GM18511 (cell line): ENCODE measurements at regions not wholly inside any gene's neighbourhood (a gene's known extent, or its start where the extent isn't known, plus 50 kb on each side); places are given as distances from the start of the nearest gene placed in this dataset.

Experiments used
- ATAC-seq: cut with Tn5 transposase; IDR thresholded peaks from one replicate; pipeline ENCODE4 v1.9.1; 2021; ENCODE audit warnings: mild to moderate bottlenecking, moderate library complexity; ENCODE audit not compliant: unreplicated experiment

GRCh38 chr10:29925771-29926692 is 133.4 kb downstream of the JCAD start:
- ATAC-seq: no peak

DNA sequence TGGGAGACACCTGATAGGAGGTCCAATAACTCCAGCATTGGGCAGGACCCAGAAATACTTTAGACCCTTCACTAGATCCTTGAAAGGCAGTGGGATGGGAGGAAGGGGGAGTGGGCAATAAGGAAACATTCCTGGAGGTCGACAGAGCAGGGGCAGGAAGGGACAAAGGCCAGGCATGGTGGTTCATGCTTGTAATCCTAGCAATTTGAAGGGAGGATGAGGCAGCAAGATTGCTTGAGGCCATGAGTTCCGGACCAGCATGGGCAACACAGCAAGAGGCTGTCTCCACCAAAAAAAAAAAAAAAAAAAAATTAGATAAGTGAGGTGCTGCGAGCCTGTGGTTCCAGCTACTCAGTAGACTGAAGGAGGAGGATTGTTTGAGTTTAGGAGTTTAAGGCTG is 134.9 kb downstream of the JCAD start:
- no peak for ATAC-seq

DNA sequence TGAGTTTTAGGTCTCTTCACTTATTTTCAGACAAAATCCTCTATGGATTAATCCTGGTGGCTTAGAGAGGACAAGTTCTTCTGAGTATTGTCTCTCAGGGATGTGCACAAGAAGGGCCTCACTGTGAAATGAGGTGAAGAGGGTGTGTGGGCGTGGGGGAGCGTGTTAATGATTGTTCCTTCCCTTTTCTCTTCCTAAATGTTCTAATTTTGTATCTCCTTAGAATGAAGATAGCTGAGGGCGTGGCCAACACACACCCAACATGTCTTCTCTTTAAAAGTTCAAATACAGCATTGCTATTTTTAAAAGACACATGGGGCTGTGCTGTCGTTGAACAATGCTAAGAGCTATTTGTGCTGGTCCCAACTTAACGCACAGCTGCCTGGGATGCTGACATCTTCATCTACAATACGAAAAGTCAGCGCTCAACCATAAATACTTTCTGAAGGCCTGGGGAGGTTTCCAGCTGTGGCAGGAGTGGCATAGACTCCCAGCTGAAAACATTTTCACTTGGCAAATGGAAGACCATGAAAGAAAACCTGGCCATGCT is 135.9 kb downstream of the JCAD start:
- no peak for ATAC-seq

- no peak for ATAC-seq
Observed at GRCh38 chr10:29922892-29923291, 136.5 kb downstream of the JCAD start.

DNA sequence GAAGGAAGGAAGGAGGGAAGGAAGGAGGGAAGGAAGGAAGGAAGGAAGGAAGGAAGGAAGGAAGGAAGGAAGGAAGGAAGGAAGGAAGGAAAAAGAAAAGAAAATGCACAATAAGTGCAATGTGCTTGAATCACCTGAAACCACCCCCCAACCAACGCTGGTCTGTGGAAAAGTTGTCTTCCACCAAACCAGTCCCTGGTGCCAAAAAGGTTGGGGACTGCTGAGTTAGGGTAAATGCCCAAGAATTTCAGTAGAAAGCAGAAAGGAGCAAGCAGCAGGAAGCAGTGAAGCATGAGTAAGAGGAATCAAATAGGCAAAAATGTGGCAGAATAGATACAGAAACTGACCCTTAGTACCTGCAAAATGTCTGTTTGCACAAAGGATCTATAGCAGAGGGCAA is 137.2 kb downstream of the JCAD start:
- ATAC-seq: no peak

DNA sequence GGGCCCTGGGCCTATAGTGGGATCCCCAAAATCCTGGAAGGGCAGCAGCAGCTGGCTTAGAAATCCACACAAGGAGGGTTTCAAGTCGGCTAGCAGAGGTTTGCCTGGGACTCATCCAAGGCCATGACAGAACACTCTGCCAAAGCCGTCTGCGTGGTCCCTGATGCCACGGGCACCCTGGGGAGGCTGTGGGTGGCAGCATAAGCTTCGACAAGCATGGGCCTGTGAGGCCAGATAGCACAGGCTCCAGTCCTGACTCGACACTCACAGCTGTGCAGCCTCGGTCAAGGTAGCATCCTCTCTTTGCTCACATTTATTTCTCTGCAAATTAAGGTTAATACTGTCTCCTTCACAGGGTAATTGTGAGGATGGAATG is 138.3 kb downstream of the JCAD start:
- ATAC-seq: no peak

- no peak for ATAC-seq
Observed at GRCh38 chr10:29920408-29921070, 138.8 kb downstream of the JCAD start.

DNA sequence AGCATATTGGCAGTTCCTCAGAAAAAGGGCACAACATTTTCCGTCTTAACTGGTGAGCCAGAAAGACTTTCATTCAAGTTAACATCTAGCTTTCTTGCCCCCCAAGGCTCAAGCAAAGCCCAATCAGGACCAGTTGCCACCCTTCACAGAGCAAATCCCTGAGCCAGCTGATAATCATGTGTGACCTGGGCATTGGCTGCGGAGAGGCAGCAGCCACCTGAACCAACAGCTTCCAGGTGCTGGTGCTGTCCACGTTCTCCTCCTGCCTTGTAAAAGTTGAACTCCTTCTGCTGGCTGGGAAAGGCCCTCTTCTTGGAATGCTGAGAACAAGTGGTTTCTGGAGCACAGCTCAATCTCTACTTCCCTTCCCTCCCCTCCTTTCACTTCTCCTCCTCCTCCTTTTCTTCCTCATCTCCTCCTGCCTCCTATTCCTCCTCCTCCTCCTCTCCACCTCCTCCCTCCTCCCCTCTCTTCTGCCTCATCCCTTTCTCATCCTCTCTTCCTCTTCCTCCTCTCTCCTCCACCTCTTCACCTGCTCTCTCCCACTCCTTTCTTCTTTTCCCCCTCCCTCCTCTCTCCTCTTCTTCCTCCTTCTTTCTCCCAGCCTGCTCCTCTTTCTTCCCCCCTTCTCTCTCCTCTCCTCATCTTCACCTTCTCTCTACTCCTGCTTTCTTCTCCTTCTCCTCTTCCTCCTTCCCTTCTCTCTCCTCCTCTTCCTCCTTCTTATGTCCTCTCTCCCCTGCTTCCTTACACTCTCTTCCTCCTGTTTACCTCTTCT is 140.6 kb downstream of the JCAD start:
- no peak for ATAC-seq

DNA sequence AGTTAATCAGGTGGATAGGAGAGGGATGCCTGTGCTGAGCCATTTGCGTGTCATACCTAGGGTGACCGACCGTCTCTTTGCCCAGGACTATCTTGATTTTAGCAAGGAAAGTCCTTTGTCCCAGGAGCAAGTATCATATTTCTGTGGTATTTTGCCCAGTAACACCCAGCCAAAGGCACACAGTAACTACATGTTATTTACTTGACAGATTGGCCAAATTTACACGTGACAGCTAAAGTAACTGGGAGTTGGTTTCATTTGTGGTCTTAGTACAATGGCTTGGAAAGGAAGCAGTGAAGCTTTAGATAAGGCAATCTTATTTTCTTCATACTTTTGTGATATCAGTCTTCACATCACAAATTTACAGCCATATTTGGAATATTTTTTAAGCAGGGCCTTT is 142.1 kb downstream of the JCAD start:
- ATAC-seq: no peak

GRCh38 chr10:29916669-29917068 is 142.7 kb downstream of the JCAD start:
- ATAC-seq: no peak

- ATAC-seq: no peak
Observed at GRCh38 chr10:29914986-29915785, 144.2 kb downstream of the JCAD start.

GRCh38 chr10:29908962-29909361 is 150.4 kb downstream of the JCAD start:
- ATAC-seq: no peak

- ATAC-seq: no peak
Observed at GRCh38 chr10:29900865-29901264, 158.5 kb downstream of the JCAD start.

DNA sequence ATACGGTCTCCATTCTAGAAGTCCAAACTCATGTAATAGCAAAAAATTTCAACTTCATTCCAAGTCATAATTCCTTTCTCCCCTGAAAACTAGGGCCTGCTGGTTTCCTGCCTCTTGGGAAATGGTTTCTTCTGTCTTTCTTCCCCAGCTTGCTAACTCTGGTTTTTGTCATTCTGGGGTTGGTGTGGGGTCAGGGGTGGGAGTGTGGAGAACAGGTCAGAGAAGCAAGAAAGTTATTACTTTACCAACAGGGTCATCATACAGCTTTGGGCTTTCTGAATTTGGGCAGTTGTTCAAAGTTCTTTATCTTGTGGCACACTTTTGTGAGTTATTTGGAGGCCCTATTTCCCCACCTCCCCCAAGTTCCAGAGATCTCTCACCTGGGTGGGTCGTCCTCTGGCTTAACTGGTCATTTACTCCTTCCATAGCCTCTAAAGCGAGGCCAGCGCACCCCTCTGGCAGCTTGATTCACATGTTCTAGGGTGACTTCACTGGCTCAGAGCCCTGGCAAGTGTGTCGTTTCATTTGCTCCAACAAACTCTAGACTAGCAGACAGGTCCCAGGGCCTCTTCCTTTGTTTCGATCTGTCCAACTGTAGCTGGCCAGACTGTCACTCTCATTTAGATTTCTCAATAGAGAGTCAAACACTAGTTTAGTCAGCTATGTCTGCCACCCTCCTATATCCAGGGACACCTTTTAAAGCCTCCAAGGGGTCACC is 161.2 kb downstream of the JCAD start:
- ATAC-seq: no peak

GRCh38 chr10:29897430-29897829 is 162.0 kb downstream of the JCAD start:
- ATAC-seq: no peak

DNA sequence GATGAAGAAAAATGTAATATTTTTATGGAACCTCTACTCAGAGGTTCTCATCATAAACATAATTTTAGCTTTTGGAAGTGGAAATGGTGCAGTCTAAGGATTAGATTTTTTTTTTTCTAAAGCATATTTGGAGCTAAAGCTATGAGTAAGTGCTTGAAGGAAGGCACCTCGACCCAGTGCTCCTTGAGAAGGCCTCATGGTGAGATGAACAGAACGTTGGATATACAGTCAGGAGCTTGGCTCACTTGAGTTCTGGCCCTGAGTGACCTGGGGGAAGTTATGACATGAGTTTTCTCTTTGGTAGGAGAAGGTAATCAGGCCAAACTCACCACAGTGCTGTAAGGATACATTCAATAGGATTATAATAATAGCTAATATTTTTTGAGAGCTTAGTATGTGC is 163.3 kb downstream of the JCAD start:
- no peak for ATAC-seq

DNA sequence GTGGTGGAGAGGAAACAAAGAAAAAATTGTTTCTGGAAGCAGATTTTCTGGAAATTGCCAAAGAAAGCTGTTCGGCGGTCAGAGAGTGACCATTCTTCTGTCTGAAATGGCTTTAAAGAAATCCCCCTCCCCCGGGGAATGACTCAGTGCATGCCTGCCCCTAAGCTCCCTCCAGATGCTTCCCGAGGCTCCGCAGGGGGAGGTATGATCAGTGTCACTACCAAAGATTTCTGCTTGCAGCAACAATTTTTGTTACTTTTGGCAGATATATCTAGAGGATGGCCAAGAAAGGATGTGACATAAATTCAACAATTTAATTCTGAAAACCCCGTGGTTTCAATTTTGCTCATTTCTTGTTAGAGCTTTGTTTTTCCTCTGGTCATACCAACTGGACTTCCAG is 163.9 kb downstream of the JCAD start:
- no peak for ATAC-seq

- ATAC-seq: no peak
Observed at GRCh38 chr10:29888321-29888720, 171.1 kb downstream of the JCAD start.

- ATAC-seq: no peak
Observed at GRCh38 chr10:29886299-29886698, 173.1 kb downstream of the JCAD start.

GRCh38 chr10:29883231-29883630 is 176.2 kb downstream of the JCAD start:
- no peak for ATAC-seq
